Lower leg skin (tissue), 4 donors: ENCODE measurements at regions not wholly inside any gene's neighbourhood (a gene's known extent, or its start where the extent isn't known, plus 50 kb on each side); places are given as distances from the start of the nearest gene placed in this dataset.

ENCODE experiments used
- DNase-seq, 2 donors: peaks; one replicate each; pipeline ENCODE4 v3.0.0-alpha.2; 2019; ENCODE audit warnings: low spot score in 2 of 2
- H3K4me3 ChIP-seq: fragments of 200-600 bp; sonication (generic); 2 replicates; pipeline ENCODE4 v1.5.1; 2017; ENCODE audit warnings: mild to moderate bottlenecking, low read depth; ENCODE audit not compliant: poor library complexity, severe bottlenecking
- POLR2A ChIP-seq, 2 donors: fragments of 450-650 bp; IDR thresholded peaks; one replicate each; pipeline ENCODE4 v1.6.1; 2016 to 2017; ENCODE audit warnings: antibody characterized with exemption in 2 of 2, mild to moderate bottlenecking in 1 of 2, moderate library complexity in 1 of 2
- WGBS, 2 donors: methylation state at CpG; one replicate each; pipeline ENCODE4 v1.1.5; 2018; 5-methylcytosine and 5-hydroxymethylcytosine counted together
- intact Hi-C: fragments of 100-400 bp; cut with DNase I; formaldehyde crosslinking; loops from one replicate; pipeline ENCODE4 v1.15.0; 2023; ENCODE audit warnings: low total_unique reads
- TF ChIP-seq, protein P1 (sequence below), 3 donors: fragments of 450-650 bp; IDR thresholded peaks; one replicate each; pipeline ENCODE4 v1.5.1; 2016; ENCODE audit warnings: antibody characterized with exemption in 3 of 3, mild to moderate bottlenecking in 3 of 3, moderate library complexity in 2 of 3

GRCh38 chr2:16254356-16254965 is 314.1 kb downstream of the MYCN start:
- no peak for TF ChIP-seq POLR2A (IDR thresholded peaks at IDR 0.05)
- TF ChIP-seq, protein P1, sequence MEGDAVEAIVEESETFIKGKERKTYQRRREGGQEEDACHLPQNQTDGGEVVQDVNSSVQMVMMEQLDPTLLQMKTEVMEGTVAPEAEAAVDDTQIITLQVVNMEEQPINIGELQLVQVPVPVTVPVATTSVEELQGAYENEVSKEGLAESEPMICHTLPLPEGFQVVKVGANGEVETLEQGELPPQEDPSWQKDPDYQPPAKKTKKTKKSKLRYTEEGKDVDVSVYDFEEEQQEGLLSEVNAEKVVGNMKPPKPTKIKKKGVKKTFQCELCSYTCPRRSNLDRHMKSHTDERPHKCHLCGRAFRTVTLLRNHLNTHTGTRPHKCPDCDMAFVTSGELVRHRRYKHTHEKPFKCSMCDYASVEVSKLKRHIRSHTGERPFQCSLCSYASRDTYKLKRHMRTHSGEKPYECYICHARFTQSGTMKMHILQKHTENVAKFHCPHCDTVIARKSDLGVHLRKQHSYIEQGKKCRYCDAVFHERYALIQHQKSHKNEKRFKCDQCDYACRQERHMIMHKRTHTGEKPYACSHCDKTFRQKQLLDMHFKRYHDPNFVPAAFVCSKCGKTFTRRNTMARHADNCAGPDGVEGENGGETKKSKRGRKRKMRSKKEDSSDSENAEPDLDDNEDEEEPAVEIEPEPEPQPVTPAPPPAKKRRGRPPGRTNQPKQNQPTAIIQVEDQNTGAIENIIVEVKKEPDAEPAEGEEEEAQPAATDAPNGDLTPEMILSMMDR (IDR thresholded peaks at IDR 0.05) = no peak
- 86 to 93% methylated on average over 3 of the region's 3 CpGs for WGBS, 2 donors
- no peak overlapping the region for H3K4me3 ChIP-seq
- DNase-seq = no peak
- intact Hi-C loops = no loop called here

DNA sequence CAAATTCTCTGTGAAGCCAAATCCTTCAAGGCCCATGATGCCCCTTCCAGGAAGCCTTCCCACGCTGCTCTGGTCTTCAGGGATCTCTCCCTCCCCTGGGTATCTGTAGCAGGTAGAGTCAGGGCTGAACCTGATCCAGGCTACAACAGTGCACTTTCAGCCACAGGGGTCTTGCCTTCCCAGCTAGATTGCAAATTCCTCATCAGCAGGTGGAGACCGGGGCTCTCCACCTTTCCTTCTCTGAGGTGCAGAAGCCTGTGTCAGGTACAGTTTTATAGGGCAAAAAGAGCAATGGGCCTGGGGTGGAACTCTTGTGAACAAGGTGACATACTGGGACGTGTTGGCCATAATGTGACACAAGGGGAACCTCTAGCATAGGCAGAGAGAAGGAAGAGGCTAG is 312.9 kb downstream of the MYCN start:
- intact Hi-C loops = no loop called here
- TF ChIP-seq, protein P1 (IDR thresholded peaks at IDR 0.05) = no peak
- TF ChIP-seq POLR2A (IDR thresholded peaks at IDR 0.05) = no peak
- 91 to 93% methylated on average over 3 of the region's 3 CpGs for WGBS, 2 donors
- no peak for DNase-seq
- no peak overlapping the region for H3K4me3 ChIP-seq

DNA sequence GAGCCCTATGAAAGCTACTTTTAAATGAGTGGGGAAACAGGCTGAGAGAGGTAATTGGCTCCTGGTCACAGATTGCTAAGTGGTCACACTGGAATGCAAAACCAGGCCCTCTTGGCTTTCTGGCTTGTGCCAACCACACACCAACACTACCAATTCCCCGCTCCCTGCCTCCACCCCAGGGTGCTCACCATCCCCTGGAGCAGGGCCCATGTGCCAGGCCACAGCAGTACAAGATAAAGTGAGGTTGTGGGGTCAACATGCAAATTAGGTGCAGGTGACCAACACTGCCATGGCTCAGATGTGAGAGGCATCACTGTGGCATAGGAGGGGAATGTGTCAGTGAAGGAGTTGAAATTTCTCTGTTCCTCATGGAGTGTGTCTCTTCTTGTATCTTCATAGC is 312.5 kb downstream of the MYCN start:
- intact Hi-C loops = no loop called here
- WGBS, 2 donors = 89 to 95% methylated on average over 1 of the region's 1 CpG
- DNase-seq = no peak
- no peak for TF ChIP-seq POLR2A (IDR thresholded peaks at IDR 0.05)
- TF ChIP-seq, protein P1 (IDR thresholded peaks at IDR 0.05) = no peak
- no peak overlapping the region for H3K4me3 ChIP-seq

- no peak overlapping the region for H3K4me3 ChIP-seq
- no peak for DNase-seq
- WGBS, 2 donors = 89 to 91% methylated on average over 9 of the region's 9 CpGs
- TF ChIP-seq, protein P1 (IDR thresholded peaks at IDR 0.05) = no peak
- TF ChIP-seq POLR2A (IDR thresholded peaks at IDR 0.05) = no peak
- intact Hi-C loops = no loop called here
Observed at GRCh38 chr2:16252251-16252650, 311.9 kb downstream of the MYCN start.

GRCh38 chr2:16251511-16252225 is 311.3 kb downstream of the MYCN start:
- DNase-seq = no peak
- WGBS, 2 donors = 84 to 85% methylated on average over 8 of the region's 8 CpGs
- no peak overlapping the region for H3K4me3 ChIP-seq
- intact Hi-C loops = no loop called here
- no peak for TF ChIP-seq POLR2A (IDR thresholded peaks at IDR 0.05)
- TF ChIP-seq, protein P1 (IDR thresholded peaks at IDR 0.05) = no peak
